Endothelial cell (in vitro differentiated cells): ENCODE measurements at regions not wholly inside any gene's neighbourhood (a gene's known extent, or its start where the extent isn't known, plus 50 kb on each side); places are given as distances from the start of the nearest gene placed in this dataset.

Experiments
- DNase-seq: peaks from one replicate; pipeline ENCODE4 v3.0.0; 2021; ENCODE audit warnings: low spot score
- H3K27ac Mint-ChIP-seq: one replicate; pipeline ENCODE4 v1.8.0; 2021; ENCODE audit warnings: mixed read lengths, inconsistent platforms; ENCODE audit not compliant: unreplicated experiment
- H3K27me3 Mint-ChIP-seq: one replicate; pipeline ENCODE4 v1.8.0; 2021; ENCODE audit warnings: mild to moderate bottlenecking, moderate library complexity, mixed read lengths, inconsistent platforms; ENCODE audit not compliant: unreplicated experiment
- H3K36me3 Mint-ChIP-seq: one replicate; pipeline ENCODE4 v1.8.0; 2021; ENCODE audit warnings: mild to moderate bottlenecking, low read depth, mixed read lengths, inconsistent platforms; ENCODE audit not compliant: unreplicated experiment
- H3K4me1 Mint-ChIP-seq: one replicate; pipeline ENCODE4 v1.8.0; 2021; ENCODE audit warnings: mild to moderate bottlenecking, mixed read lengths, inconsistent platforms; ENCODE audit not compliant: unreplicated experiment
- H3K4me3 Mint-ChIP-seq: one replicate; pipeline ENCODE4 v1.8.0; 2021; ENCODE audit warnings: mild to moderate bottlenecking, mixed read lengths, inconsistent platforms; ENCODE audit not compliant: unreplicated experiment
- H3K9me3 Mint-ChIP-seq: one replicate; pipeline ENCODE4 v1.8.0; 2021; ENCODE audit warnings: mixed read lengths, inconsistent platforms; ENCODE audit not compliant: unreplicated experiment
- TF ChIP-seq, protein P1 (sequence below): fragments of 200-600 bp; sonication (generic); IDR thresholded peaks from one replicate; pipeline ENCODE4 v1.5.0; 2021; ENCODE audit warnings: antibody characterized with exemption; ENCODE audit not compliant: unreplicated experiment

DNA sequence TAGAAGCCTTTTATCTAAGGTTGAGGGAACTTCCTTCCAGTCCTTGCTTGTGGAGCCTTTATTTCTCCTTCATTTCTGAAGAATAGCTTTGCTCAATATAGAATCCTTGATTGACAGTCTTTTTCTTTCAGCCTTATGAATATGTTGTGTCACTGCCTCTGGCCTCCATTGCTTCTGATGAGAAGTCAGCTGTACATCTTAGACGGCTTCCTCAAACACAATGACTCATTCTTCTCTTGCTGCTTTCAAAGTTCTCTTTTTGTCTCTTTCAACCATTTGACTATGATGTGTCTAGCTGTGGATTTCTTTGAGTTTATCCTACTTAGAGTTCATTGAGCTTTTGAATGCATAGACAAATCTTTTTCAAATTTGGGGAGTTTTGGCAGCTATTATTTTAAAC lies 893.2 kb downstream of the BRD1 start:
- Mint-ChIP-seq H3K36me3 (no peaks in the 10 kb centered on the region), H3K27me3 (peaks cover 2% of the 10 kb centered on the region), H3K27ac (no peak overlapping the region), H3K9me3 (no peaks in the 10 kb centered on the region), H3K4me3 (no peak overlapping the region), H3K4me1 (no peaks in the 10 kb centered on the region)
- DNase-seq: no peak
- TF ChIP-seq, protein P1, sequence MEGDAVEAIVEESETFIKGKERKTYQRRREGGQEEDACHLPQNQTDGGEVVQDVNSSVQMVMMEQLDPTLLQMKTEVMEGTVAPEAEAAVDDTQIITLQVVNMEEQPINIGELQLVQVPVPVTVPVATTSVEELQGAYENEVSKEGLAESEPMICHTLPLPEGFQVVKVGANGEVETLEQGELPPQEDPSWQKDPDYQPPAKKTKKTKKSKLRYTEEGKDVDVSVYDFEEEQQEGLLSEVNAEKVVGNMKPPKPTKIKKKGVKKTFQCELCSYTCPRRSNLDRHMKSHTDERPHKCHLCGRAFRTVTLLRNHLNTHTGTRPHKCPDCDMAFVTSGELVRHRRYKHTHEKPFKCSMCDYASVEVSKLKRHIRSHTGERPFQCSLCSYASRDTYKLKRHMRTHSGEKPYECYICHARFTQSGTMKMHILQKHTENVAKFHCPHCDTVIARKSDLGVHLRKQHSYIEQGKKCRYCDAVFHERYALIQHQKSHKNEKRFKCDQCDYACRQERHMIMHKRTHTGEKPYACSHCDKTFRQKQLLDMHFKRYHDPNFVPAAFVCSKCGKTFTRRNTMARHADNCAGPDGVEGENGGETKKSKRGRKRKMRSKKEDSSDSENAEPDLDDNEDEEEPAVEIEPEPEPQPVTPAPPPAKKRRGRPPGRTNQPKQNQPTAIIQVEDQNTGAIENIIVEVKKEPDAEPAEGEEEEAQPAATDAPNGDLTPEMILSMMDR: no peak

DNA sequence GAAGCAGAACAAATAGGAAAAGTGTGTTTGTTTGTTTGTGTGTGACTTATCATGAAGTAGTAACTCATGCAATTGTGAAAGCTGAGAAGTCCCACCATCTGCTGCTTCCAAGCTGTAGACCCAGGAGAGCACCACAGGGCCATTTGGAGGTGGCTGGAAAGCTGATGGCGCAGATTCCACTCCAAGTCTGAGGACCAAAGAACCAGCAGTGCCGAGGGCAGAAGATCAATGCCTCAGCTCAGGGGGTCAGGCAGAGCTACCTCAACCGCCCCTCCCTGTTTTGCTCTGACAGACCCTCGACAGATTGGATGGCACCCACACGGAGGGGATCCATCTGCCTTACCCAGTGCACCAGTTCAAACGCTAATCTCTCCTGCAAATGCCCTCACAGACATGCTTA lies 896.2 kb downstream of the BRD1 start:
- H3K9me3 Mint-ChIP-seq: no peaks in the 10 kb centered on the region
- no peak for DNase-seq
- H3K27ac Mint-ChIP-seq: no peak overlapping the region
- TF ChIP-seq, protein P1: no peak
- peaks cover 2% of the 10 kb centered on the region for H3K27me3 Mint-ChIP-seq
- H3K36me3 Mint-ChIP-seq: no peaks in the 10 kb centered on the region
- H3K4me3 Mint-ChIP-seq: no peak overlapping the region
- no peaks in the 10 kb centered on the region for H3K4me1 Mint-ChIP-seq

DNA sequence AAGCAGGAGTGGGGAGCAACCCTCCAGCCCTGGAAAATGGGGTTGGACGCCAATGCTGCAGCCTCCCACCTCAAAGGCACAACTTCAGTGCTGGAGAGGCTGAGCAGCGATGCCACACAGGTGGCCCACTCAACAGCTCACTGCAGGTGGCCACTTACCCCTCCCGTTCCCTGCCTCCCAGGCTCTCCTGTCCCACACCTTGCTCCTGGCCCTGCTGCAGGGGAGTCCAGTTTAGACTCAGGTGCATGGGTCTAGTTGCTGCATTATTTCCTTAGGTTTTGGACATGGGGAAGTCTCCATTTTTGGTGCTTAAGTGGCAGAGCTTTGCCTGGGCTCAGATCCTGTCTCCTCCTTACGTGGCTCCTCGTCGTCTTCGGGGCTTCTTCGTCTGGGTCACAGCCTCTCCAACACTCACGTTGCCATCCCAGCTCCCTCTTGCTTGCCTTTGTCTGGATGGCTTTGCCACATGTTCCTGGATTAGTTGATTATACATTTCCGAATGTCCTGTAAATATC lies 898.3 kb downstream of the BRD1 start:
- Mint-ChIP-seq H3K4me1 (no peaks in the 10 kb centered on the region), H3K27me3 (peaks cover 2% of the 10 kb centered on the region), H3K9me3 (no peaks in the 10 kb centered on the region), H3K36me3 (no peaks in the 10 kb centered on the region), H3K27ac (no peak overlapping the region), H3K4me3 (no peak overlapping the region)
- DNase-seq: no peak
- TF ChIP-seq, protein P1: no peak

DNA sequence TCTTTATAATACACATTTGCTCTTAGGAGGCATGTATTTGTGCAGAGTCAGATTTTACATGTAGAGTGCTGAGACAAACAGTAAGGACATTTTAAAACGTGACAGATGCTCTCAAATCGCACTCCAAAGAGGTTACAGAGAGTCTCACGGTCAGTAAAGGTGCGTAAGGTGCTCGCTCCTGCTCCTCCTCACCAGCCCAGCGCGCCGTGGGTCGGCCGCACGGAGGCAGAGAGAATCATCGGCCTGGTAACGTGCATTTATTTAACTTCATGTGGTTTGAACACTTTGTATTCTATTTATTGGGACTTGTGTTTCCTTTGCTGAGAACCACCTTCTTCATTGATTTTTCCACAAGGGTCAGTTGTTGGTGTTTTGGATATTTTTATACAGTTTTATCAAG lies 900.1 kb downstream of the BRD1 start:
- peaks cover 2% of the 10 kb centered on the region for H3K27me3 Mint-ChIP-seq
- no peaks in the 10 kb centered on the region for H3K4me1 Mint-ChIP-seq
- H3K9me3 Mint-ChIP-seq: no peaks in the 10 kb centered on the region
- TF ChIP-seq, protein P1: no peak
- H3K4me3 Mint-ChIP-seq: no peak overlapping the region
- no peaks in the 10 kb centered on the region for H3K36me3 Mint-ChIP-seq
- DNase-seq: no peak
- H3K27ac Mint-ChIP-seq: no peak overlapping the region

DNA sequence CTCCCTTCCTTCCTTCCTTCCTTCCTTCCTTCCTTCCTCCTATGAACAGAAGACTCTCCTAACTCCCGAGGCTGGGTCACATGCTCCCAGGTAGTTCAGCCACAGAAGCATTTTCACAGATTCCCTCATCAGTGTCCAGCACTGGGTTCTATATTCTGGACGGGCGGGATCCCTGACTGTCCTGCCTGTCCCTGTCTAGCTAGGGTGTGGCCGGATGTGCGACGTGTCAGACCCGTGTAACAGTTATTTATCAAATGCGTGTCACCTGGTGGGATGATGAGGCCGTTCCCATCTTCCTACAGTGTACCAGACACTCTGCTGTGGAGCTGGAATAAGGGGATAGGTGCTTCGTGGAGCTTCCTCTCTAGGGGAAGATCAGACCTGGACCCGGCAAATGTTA lies 901.0 kb downstream of the BRD1 start:
- no peaks in the 10 kb centered on the region for H3K36me3 Mint-ChIP-seq
- no peaks in the 10 kb centered on the region for H3K9me3 Mint-ChIP-seq
- H3K27ac Mint-ChIP-seq: no peak overlapping the region
- no peak for DNase-seq
- peaks cover 2% of the 10 kb centered on the region for H3K27me3 Mint-ChIP-seq
- H3K4me1 Mint-ChIP-seq: no peaks in the 10 kb centered on the region
- H3K4me3 Mint-ChIP-seq: no peak overlapping the region
- TF ChIP-seq, protein P1: no peak
